ENCODE measurements at regions not wholly inside any gene's neighbourhood (a gene's known extent, or its start where the extent isn't known, plus 50 kb on each side); places are given as distances from the start of the nearest gene placed in this dataset.

GRCh38 chr1:218219460-218219859 lies 65.6 kb upstream of the RRP15 start:
- no peak for TF ChIP-seq EZH2 (IDR thresholded peaks at IDR 0.05)
- no peak for TF ChIP-seq POLR2AphosphoS5 (IDR thresholded peaks at IDR 0.05; ENCODE audit: borderline replicate concordance, low read depth, low read length)

All from SK-N-MC (cell line).